NCI-H146 treated with DMSO at 0.1 percent for 48 hours (cell line): ENCODE measurements at regions not wholly inside any gene's neighbourhood (a gene's known extent, or its start where the extent isn't known, plus 50 kb on each side); places are given as distances from the start of the nearest gene placed in this dataset.

Experiments
- DNase-seq: peaks from one replicate; lab custom pipeline; 2025; ENCODE audit not compliant: unreplicated experiment; lab: John Stamatoyannopoulos, UW

DNA sequence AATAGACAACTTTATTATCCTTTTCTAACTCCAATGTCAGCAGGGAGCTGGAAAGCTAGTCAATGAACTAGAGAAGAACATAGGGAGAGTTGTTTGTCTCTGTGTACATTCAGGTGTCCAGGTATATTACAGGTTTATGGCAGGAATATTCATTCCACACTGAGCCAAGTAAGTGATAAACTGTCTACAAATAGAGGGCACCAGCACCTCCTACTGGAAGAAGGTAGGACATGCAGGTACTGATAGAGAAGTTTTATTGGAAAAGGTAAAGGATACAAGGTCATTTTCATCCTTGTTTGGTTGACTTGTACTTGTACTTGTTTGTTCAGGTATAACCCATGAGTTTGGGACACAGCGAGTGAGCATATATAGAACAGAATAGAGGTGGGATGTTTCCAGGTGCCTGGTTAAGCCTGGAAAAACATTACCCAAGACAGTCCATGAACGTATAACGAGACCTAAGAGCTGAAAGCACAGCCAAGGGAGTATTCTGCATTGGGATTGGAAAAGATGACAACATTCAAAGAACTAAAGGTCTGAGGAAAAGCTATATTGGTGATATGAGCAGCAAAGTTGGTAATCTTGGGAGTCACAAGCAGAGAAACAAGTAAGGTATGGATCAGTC lies 61.4 kb upstream of the PPP1R3C start:
- DNase-seq = peak; percentile 52

GRCh38 chr10:91691981-91692380 lies 59.1 kb upstream of the PPP1R3C start:
- no peak for DNase-seq

GRCh38 chr10:91690996-91691676 lies 58.3 kb upstream of the PPP1R3C start:
- DNase-seq = no peak

- DNase-seq = no peak
Observed at GRCh38 chr10:91690412-91690811, 57.5 kb upstream of the PPP1R3C start.

DNA sequence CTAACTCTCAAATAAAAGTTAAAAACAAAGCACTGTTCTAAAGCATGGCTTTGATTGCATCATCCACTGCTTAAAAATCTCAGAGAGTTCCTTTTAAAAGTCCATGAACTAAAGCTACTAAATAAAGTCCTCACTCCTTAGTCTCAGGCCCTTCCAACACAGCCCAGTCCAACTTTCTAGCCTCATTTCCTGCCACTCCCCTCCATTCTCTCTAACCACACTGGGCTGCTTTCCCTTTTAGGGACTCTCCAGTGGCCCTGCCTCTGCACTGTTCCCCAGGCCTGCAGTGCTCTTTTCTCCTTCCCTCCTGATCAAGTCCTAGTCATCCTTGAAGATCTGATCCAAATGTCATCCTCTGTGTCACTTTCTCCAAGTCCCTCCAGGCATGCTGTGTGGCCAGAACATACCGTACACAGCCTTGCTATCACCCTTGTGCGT lies 56.9 kb upstream of the PPP1R3C start:
- no peak for DNase-seq

DNA sequence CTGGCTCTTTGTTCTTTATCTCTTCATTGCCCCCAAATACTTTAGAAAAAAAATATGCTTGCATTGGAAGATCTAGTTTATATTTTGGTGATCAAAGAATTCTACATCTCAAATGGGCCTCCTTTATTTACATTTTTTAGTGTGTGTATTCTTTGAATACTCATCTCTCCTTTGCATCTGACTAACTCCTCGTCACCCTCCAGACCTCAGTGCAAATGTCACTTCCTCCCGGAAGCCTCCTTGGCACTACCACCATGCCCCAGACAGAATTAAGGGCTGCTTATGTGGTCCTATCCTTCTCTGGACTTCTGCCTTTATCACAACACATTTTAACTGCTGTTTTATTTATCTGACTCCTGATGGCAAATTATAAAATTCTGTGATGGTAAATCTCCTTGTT lies 52.0 kb upstream of the PPP1R3C start:
- DNase-seq = no peak

- DNase-seq = no peak
Observed at GRCh38 chr10:91683975-91684374, 51.1 kb upstream of the PPP1R3C start.

DNA sequence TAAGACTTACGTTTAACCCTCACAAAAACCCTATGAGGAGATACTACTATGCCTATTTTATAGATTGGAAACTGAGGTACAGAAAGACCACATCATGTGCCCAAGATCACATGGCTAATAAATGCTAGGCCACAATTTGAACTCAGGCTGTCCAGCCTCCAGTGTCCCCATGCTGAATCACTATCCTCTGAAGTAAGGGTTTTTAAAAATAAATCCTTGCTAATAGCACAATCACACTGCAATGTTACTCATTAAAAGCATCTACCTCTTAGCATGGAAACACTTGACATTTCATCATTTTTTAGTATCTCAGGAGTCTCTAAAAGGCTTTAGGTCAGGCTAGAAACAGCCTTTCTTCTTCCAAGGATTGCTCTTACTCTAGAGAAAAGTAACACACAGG lies 50.0 kb upstream of the PPP1R3C start:
- no peak for DNase-seq
